IMR-90 (cell line): ENCODE measurements at regions not wholly inside any gene's neighbourhood (a gene's known extent, or its start where the extent isn't known, plus 50 kb on each side); places are given as distances from the start of the nearest gene placed in this dataset.
"Not testable (repeated sequence)": the region's sequence is repeated elsewhere in the genome, so short reads cannot be mapped to it uniquely, and the experiment has no call there.

ENCODE experiments used
- ATAC-seq: fragments of 200-7000 bp; cut with Tn5 transposase; 2 replicates; pipeline ENCODE4 v1.9.1; 2020; ENCODE audit warnings: low read depth, mild to moderate bottlenecking, moderate library complexity
- BruUV-seq: library from RNA; stranded (reverse); fragments of 400-500 nt; replicated peaks from 2 replicates; lab custom pipeline; 2021; lab: Mats Ljungman, UMichigan
- CTCF ChIA-PET: fragments of 300-600 bp; formaldehyde crosslinking; extraction: SDS; loops from one replicate; lab custom pipeline; 2021; ENCODE audit warnings: antibody characterized with exemption; lab: Yijun Ruan, JAX
- POLR2A ChIA-PET: fragments of 300-600 bp; sonication (Branson Sonifier 250); formaldehyde crosslinking; loops from one replicate; lab custom pipeline; 2022; ENCODE audit warnings: antibody characterized with exemption; ENCODE audit not compliant: unreplicated experiment; lab: Charles Lee
- DNase-seq: peaks from one replicate; pipeline ENCODE4 v3.0.0; 2013
- H2AFZ ChIP-seq: replicated peaks from 2 replicates; pipeline ENCODE3; 2013; ENCODE audit warnings: low read length, mild to moderate bottlenecking; ENCODE audit not compliant: poor library complexity
- H2AK5ac ChIP-seq: 2 replicates; pipeline ENCODE4 v1.6.1; 2013; ENCODE audit warnings: low read depth, low read length, inconsistent platforms
- H2AK9ac ChIP-seq: replicated peaks from 2 replicates; pipeline ENCODE3; 2013; ENCODE audit warnings: mild to moderate bottlenecking, low read depth, low read length, moderate library complexity; ENCODE audit not compliant: poor library complexity
- H2BK120ac ChIP-seq: 2 replicates; pipeline ENCODE4 v1.6.1; 2013; ENCODE audit warnings: low read depth, low read length, inconsistent platforms
- H2BK15ac ChIP-seq: 3 replicates; pipeline ENCODE4 v1.6.1; 2013; ENCODE audit warnings: low read depth, low read length, inconsistent platforms
- H2BK20ac ChIP-seq: 2 replicates; pipeline ENCODE4 v1.6.1; 2013; ENCODE audit warnings: low read depth, mild to moderate bottlenecking, inconsistent platforms, low read length, moderate library complexity
- H2BK5ac ChIP-seq: 2 replicates; pipeline ENCODE4 v1.6.1; 2013; ENCODE audit warnings: mild to moderate bottlenecking, low read depth, low read length, inconsistent platforms; ENCODE audit not compliant: poor library complexity, severe bottlenecking
- H3K14ac ChIP-seq: replicated peaks from 2 replicates; pipeline ENCODE4 v1.6.1; 2013; ENCODE audit warnings: low read depth, low read length, inconsistent platforms
- H3K18ac ChIP-seq: 2 replicates; pipeline ENCODE4 v1.6.1; 2013; ENCODE audit warnings: low read depth, low read length, control low read depth
- H3K23ac ChIP-seq: 2 replicates; pipeline ENCODE4 v1.6.1; 2013; ENCODE audit warnings: low read depth, low read length, inconsistent platforms
- H3K27ac ChIP-seq: 2 replicates; pipeline ENCODE4 v1.5.1; 2013; ENCODE audit warnings: mild to moderate bottlenecking, control low read depth, low read length; ENCODE audit not compliant: insufficient read depth
- H3K27me3 ChIP-seq: 2 replicates; pipeline ENCODE4 v1.6.1; 2013; ENCODE audit warnings: low read length; ENCODE audit not compliant: control insufficient read depth, insufficient read depth
- H3K36me3 ChIP-seq: 2 replicates; pipeline ENCODE4 v1.6.1; 2013; ENCODE audit warnings: low read length, mixed read lengths; ENCODE audit not compliant: control insufficient read depth, insufficient read depth
- H3K4ac ChIP-seq: 2 replicates; pipeline ENCODE4 v1.6.1; 2013; ENCODE audit warnings: low read depth, low read length, inconsistent platforms
- H3K4me1 ChIP-seq: 2 replicates; pipeline ENCODE4 v1.6.1; 2013; ENCODE audit warnings: low read length, mixed read lengths; ENCODE audit not compliant: control insufficient read depth, insufficient read depth
- H3K4me2 ChIP-seq: 2 replicates; pipeline ENCODE4 v1.6.1; 2013; ENCODE audit warnings: low read depth, mild to moderate bottlenecking, control low read depth, low read length, moderate library complexity
- H3K4me3 ChIP-seq: 2 replicates; pipeline ENCODE4 v1.5.1; 2013; ENCODE audit warnings: low read depth, mild to moderate bottlenecking, control low read depth, low read length, moderate library complexity; ENCODE audit not compliant: insufficient read depth
- H3K56ac ChIP-seq: 2 replicates; pipeline ENCODE4 v1.6.1; 2013; ENCODE audit warnings: low read length, inconsistent platforms; ENCODE audit not compliant: insufficient read depth; ENCODE audit errors: extremely low read depth
- H3K79me1 ChIP-seq, 2 experiments: 2 replicates each; pipeline ENCODE4 v1.6.1; 2013; ENCODE audit warnings: low read length in 2 of 2, inconsistent platforms in 1 of 2, low read depth in 1 of 2
- H3K9ac ChIP-seq: 2 replicates; pipeline ENCODE4 v1.6.1; 2013; ENCODE audit warnings: low read depth, low read length, control low read depth
- H3K9me1 ChIP-seq: 2 replicates; pipeline ENCODE4 v1.6.1; 2013; ENCODE audit warnings: low read length, inconsistent platforms; ENCODE audit not compliant: insufficient read depth
- H3K9me3 ChIP-seq: 2 replicates; pipeline ENCODE4 v1.6.1; 2013; ENCODE audit warnings: low read length; ENCODE audit not compliant: control insufficient read depth, insufficient read depth
- H4K20me1 ChIP-seq: 2 replicates; pipeline ENCODE4 v1.6.1; 2013; ENCODE audit warnings: low read length, inconsistent platforms; ENCODE audit not compliant: insufficient read depth
- H4K5ac ChIP-seq: 2 replicates; pipeline ENCODE4 v1.6.1; 2013; ENCODE audit warnings: mild to moderate bottlenecking, low read depth, low read length, control low read depth
- H4K8ac ChIP-seq, 2 experiments: 2 replicates each; pipeline ENCODE4 v1.6.1; 2013; ENCODE audit warnings: low read depth in 2 of 2, low read length in 2 of 2, control low read depth in 1 of 2, inconsistent platforms in 1 of 2
- H4K91ac ChIP-seq: 2 replicates; pipeline ENCODE4 v1.6.1; 2013; ENCODE audit warnings: low read depth, low read length, inconsistent platforms; ENCODE audit not compliant: insufficient read depth
- WGBS, 2 experiments: methylation state at CpG; one replicate each; pipeline versions ENCODE4 v1.1.5 to v1.1.7; 2013; ENCODE audit warnings: missing lambda C conversion rate in 2 of 2; ENCODE audit not compliant: insufficient read length in 1 of 2; ENCODE audit errors: extremely low coverage in 2 of 2; 5-methylcytosine and 5-hydroxymethylcytosine counted together
- dilution Hi-C: fragments of 300-500 bp; cut with HindIII; formaldehyde crosslinking; loops from one replicate; pipeline ENCODE4 v1.14.3; 2018; ENCODE audit warnings: low sequenced_read_pairs; ENCODE audit not compliant: unreplicated experiment
- in situ Hi-C: fragments of 300-500 bp; cut with MboI; formaldehyde crosslinking; loops from 3 replicates; pipeline ENCODE4 v1.14.3; 2019; ENCODE audit warnings: low sequenced_read_pairs, inconsistent platforms, mixed read lengths
- intact Hi-C: fragments of 100-400 bp; cut with micrococcal nuclease; formaldehyde crosslinking; loops from 2 replicates; pipeline ENCODE4 v1.10.0; 2022

GRCh38 chr5:62233083-62234046, 72.6 kb upstream of the KIF2A start:
- dilution Hi-C loops, H3K9ac ChIP-seq, H4K91ac ChIP-seq, H3K4me2 ChIP-seq, H2BK15ac ChIP-seq, BruUV-seq, POLR2A ChIA-PET, H3K4ac ChIP-seq, H3K9me3 ChIP-seq, intact Hi-C loops, H2BK120ac ChIP-seq, H2BK5ac ChIP-seq, ATAC-seq, H2AK5ac ChIP-seq, H4K8ac ChIP-seq, H4K5ac ChIP-seq, H2AK9ac ChIP-seq, H3K56ac ChIP-seq, H2BK20ac ChIP-seq, H2AFZ ChIP-seq, H3K4me1 ChIP-seq, H4K20me1 ChIP-seq, H3K27me3 ChIP-seq, H3K4me3 ChIP-seq, H3K9me1 ChIP-seq, H3K79me1 ChIP-seq, H3K27ac ChIP-seq, CTCF ChIA-PET, H3K36me3 ChIP-seq, H3K18ac ChIP-seq, H3K14ac ChIP-seq, H3K23ac ChIP-seq, in situ Hi-C loops: not testable (repeated sequence)
- DNase-seq = peak; percentile 8
- WGBS, 2 experiments = no CpG with 5 or more reads among the region's 6 CpGs

GRCh38 chr5:62236593-62236992, 69.4 kb upstream of the KIF2A start:
- dilution Hi-C loops, H3K23ac ChIP-seq, intact Hi-C loops, H3K27me3 ChIP-seq, H4K91ac ChIP-seq, H2AFZ ChIP-seq, H3K14ac ChIP-seq, H3K56ac ChIP-seq, H3K4ac ChIP-seq, H3K9me1 ChIP-seq, H2BK15ac ChIP-seq, in situ Hi-C loops, H3K4me2 ChIP-seq, H2BK5ac ChIP-seq, H2BK120ac ChIP-seq, H3K9me3 ChIP-seq, H3K27ac ChIP-seq, H3K4me3 ChIP-seq, H3K36me3 ChIP-seq, DNase-seq, CTCF ChIA-PET, H4K8ac ChIP-seq, H2AK5ac ChIP-seq, H4K20me1 ChIP-seq, ATAC-seq, POLR2A ChIA-PET, H3K18ac ChIP-seq, H2BK20ac ChIP-seq, H4K5ac ChIP-seq, H3K4me1 ChIP-seq, BruUV-seq, H3K9ac ChIP-seq, H2AK9ac ChIP-seq, H3K79me1 ChIP-seq: not testable (repeated sequence)
- WGBS, 2 experiments = no CpG with 5 or more reads among the region's 7 CpGs
